ENCODE measurements at regions not wholly inside any gene's neighbourhood (a gene's known extent, or its start where the extent isn't known, plus 50 kb on each side); places are given as distances from the start of the nearest gene placed in this dataset.

GRCh38 chr9:135350003-135350315, 129.6 kb upstream of the PPP1R26 start:
- H3K4me3 ChIP-seq (ENCODE audit: low read depth, low read length) = no peak overlapping the region
- no peak for TF ChIP-seq CTCF (conservative IDR thresholded peaks at IDR 0.05; ENCODE audit: low read depth, low read length)
- DNase-seq (ENCODE audit: low read depth) = no peak

DNA sequence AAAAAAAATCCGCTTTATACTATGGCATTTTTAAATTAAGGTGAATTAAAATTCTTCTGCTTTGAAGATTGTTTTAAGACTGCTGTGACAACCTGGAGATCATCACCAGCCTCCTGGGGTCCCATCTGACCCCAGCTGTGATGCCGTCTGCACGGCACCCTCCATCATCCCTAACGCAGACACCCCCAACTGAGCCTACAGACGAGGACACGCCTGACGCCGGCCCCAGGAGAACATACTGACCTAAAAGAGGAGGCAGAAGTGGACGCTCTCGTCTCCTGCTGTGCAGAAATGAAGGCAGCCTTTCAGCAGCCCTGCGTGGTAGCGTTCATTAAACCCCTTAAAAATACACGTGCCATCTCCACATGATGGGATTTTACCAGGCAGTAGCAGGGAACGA, 125.6 kb upstream of the PPP1R26 start:
- H3K4me3 ChIP-seq (ENCODE audit: low read depth, low read length) = no peak overlapping the region
- no peak for TF ChIP-seq CTCF (conservative IDR thresholded peaks at IDR 0.05; ENCODE audit: low read depth, low read length)
- no peak for DNase-seq (ENCODE audit: low read depth)

GRCh38 chr9:135355521-135356011, 124.0 kb upstream of the PPP1R26 start:
- no peak for TF ChIP-seq CTCF (conservative IDR thresholded peaks at IDR 0.05; ENCODE audit: low read depth, low read length)
- no peak for DNase-seq (ENCODE audit: low read depth)

GRCh38 chr9:135356021-135356420, 123.6 kb upstream of the PPP1R26 start:
- no peak for TF ChIP-seq CTCF (conservative IDR thresholded peaks at IDR 0.05; ENCODE audit: low read depth, low read length)
- DNase-seq (ENCODE audit: low read depth) = no peak
- no peak overlapping the region for H3K4me3 ChIP-seq (ENCODE audit: low read depth, low read length)

More at GRCh38 chr9:135355521-135356011, 124.0 kb upstream of the PPP1R26 start:
- H3K4me3 ChIP-seq (ENCODE audit: low read depth, low read length) = no peak overlapping the region

- H3K4me3 ChIP-seq (ENCODE audit: low read depth, low read length) = no peak overlapping the region
- DNase-seq (ENCODE audit: low read depth) = no peak
- no peak for TF ChIP-seq CTCF (conservative IDR thresholded peaks at IDR 0.05; ENCODE audit: low read depth, low read length)
Observed at GRCh38 chr9:135356796-135357195, 122.8 kb upstream of the PPP1R26 start.

DNA sequence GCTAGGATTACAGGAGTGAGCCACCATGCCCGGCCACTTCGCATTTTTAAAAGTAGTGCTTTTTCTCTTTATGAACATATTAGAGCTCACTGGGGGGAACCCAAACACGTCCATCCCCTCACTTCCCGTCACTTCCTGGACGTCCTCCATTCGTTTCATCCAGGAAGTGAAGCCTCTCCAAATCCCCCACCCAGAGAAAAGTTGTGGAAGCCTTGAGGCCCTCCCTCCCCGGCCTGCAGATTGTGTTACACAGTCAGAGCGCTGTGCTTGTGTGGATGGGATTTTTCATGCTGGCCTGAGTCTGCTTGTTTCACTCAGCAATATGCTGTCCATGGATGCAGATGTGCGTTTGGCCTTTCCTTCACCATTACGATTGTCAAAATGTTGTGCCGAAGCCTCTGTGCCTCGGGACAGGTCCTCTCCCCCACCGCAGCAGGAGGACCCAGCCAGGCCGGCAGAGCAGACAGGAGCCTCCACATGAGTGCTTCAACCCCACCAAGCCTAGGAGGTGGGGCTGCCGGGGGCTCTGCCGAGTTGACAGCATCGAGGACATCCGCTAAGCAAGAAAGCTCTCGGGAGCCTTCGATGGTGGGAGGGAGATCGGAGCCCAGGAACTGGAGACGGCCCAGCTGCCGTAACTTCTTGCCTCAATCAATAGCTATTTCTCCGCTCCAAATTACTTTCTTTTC, 121.6 kb upstream of the PPP1R26 start:
- no peak overlapping the region for H3K4me3 ChIP-seq (ENCODE audit: low read depth, low read length)
- no peak for TF ChIP-seq CTCF (conservative IDR thresholded peaks at IDR 0.05; ENCODE audit: low read depth, low read length)
- DNase-seq (ENCODE audit: low read depth) = no peak

DNA sequence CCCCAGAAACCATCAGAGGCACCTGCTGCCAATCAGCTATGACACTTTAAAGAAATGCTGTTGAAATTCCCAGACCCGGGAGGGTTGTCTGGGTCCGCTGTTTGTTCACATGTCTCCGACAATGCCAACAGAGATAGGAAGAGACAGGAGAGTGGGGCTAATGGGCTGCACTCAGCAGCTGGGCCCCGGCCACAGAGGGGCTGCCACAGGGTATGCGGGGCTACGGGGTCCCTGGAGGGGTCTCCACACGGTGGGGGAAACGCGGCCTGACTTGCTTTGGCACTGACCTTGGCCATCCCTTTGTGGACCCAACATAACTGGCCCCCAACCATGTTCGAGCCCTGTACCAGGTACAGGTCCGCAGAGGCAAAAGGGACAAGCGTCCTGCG, 121.0 kb upstream of the PPP1R26 start:
- no peak for DNase-seq (ENCODE audit: low read depth)
- TF ChIP-seq CTCF (conservative IDR thresholded peaks at IDR 0.05; ENCODE audit: low read depth, low read length) = no peak
- no peak overlapping the region for H3K4me3 ChIP-seq (ENCODE audit: low read depth, low read length)

All from epithelial cell of proximal tubule (primary cell).